Esophagus squamous epithelium (tissue), 4 donors: ENCODE measurements at regions not wholly inside any gene's neighbourhood (a gene's known extent, or its start where the extent isn't known, plus 50 kb on each side); places are given as distances from the start of the nearest gene placed in this dataset.

Experiments
- CTCF ChIP-seq, 6 experiments: fragments of 450-650 bp in 4 of 6; fragments of 200-600 bp in 2 of 6; sonication (generic) in 2 of 6; IDR thresholded peaks; one replicate each; pipeline ENCODE4 v1.5.1; 2016 to 2019; ENCODE audit warnings: antibody characterized with exemption in 6 of 6, mild to moderate bottlenecking in 4 of 6, moderate library complexity in 4 of 6
- POLR2A ChIP-seq, 4 donors: fragments of 450-650 bp; IDR thresholded peaks; one replicate each; pipeline ENCODE4 v1.6.1; 2017; ENCODE audit warnings: antibody characterized with exemption in 4 of 4, mild to moderate bottlenecking in 4 of 4, moderate library complexity in 3 of 4

- TF ChIP-seq CTCF (IDR thresholded peaks at IDR 0.05) (no peak), POLR2A (IDR thresholded peaks at IDR 0.05) (no peak)
These were observed 57.5 kb upstream of the CTLA4 start for GRCh38 chr2:203809991-203810510.
